ENCODE measurements at regions not wholly inside any gene's neighbourhood (a gene's known extent, or its start where the extent isn't known, plus 50 kb on each side); places are given as distances from the start of the nearest gene placed in this dataset.
"Not testable (repeated sequence)": the region's sequence is repeated elsewhere in the genome, so short reads cannot be mapped to it uniquely, and the experiment has no call there.

DNA sequence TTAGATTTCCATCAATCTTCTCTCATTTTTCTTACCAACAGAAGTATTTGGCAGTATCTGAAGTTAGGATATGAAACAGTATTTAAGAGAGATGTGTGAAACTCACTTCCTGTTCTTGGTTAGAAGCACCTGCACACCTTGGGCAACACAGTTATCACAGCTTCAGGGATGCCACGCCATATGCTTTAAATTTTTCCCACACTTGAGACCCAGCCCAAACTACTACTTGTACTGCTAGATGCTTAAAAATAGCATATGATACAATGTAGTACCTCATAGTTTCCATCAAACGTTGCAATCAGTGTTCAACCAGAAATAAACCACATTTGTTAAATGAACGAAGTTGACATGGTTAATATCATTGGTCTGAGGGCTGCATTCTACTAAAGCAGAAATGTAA lies 725.1 kb upstream of the FRG1 start:
- no peak for DNase-seq

DNA sequence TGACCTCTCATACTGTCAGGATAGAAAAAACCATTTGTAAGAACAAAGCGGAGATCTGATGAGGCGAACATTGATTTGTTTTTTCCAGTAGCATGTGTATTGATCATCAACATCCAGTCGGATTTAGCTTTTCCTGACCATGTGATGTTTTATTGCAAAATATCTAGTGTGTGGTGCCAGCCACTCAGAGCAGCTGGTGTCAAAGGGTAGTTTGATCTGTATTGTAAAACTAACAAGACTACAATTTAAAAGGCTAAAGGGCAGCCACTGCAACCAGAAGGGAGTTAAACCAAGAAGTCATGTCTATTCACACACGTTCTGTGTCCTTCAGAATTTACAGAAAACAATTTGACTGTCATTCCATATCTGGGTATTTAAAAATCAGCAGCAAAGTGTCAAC lies 719.0 kb upstream of the FRG1 start:
- DNase-seq: no peak

DNA sequence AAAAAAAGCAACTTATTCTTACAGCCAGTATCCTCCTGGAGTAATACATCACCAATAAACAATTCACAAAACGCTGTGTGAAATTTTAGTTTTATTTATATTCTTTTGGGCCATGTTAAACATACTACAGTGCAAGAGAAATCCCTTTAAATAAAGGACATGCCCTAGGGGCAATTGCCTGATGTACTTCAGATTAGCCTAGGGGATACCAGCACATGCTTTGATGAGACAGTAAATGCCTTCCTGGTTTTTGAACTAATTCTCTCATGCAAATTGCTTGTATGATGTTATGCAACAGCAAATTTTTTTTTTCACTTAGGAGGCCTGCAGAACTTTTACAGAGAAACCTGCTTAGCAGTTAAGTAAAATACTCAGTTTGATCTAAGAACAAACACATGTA lies 711.9 kb upstream of the FRG1 start:
- no peak for DNase-seq

DNA sequence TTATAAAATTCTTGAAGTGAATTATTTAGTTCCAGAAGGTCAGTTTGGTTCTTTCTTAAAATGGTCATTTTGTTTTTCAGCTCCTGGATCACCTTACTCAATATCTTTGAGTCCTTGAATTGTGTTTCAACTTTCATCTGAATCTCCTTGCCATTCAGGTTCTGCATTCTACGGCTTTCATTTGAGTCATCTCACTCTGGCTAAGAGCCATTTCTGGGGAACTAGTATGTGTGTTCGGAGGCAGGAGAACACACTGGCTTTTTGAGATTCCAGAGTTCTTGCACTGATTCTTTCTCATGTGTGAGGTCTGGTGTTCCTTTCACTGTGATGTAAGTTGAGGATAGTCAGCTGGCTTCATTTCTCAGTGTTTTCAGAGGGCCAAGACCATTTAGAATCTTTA lies 708.4 kb upstream of the FRG1 start:
- DNase-seq: no peak

DNA sequence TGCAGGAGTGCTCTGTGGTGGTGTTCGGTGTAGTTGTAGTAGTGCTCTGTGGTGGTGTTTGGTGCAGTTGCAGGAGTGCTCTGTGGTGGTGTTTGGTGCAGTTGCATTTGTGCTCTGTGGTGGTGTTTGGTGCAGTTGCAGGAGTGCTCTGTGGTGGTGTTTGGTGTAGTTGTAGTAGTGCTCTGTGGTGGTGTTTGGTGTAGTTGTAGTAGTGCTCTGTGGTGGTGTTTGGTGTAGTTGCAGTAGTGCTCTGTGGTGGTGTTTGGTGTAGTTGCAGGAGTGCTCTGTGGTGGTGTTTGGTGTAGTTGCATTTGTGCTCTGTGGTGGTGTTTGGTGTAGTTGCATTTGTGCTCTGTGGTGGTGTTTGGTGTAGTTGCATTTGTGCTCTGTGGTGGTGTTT lies 706.9 kb upstream of the FRG1 start:
- not testable (repeated sequence) for DNase-seq

DNA sequence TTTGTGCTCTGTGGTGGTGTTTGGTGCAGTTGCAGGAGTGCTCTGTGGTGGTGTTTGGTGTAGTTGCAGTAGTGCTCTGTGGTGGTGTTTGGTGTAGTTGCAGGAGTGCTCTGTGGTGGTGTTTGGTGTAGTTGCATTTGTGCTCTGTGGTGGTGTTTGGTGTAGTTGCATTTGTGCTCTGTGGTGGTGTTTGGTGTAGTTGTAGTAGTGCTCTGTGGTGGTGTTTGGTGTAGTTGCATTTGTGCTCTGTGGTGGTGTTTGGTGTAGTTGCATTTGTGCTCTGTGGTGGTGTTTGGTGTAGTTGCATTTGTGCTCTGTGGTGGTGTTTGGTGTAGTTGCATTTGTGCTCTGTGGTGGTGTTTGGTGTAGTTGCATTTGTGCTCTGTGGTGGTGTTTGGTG lies 705.7 kb upstream of the FRG1 start:
- DNase-seq: not testable (repeated sequence)

DNA sequence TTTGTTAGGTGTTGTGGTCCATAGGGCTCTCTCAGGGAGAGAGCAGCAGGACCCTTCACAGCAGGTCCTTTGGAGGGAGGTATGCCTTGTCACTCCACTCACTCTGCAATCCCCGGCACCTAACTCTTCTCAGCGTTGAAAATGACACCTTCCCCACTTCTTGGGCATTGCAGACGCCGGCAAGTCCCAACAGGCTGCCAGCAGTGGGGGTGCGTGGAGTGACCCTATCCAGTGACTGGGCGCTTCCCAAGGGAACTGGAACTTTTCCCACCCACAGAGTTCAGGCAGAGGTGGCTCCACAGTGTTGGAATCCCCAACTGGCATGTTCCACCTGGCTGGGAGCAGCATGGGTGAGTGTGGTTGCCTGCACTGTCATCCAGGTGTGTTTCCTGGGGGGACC lies 705.1 kb upstream of the FRG1 start:
- no peak for DNase-seq

DNA sequence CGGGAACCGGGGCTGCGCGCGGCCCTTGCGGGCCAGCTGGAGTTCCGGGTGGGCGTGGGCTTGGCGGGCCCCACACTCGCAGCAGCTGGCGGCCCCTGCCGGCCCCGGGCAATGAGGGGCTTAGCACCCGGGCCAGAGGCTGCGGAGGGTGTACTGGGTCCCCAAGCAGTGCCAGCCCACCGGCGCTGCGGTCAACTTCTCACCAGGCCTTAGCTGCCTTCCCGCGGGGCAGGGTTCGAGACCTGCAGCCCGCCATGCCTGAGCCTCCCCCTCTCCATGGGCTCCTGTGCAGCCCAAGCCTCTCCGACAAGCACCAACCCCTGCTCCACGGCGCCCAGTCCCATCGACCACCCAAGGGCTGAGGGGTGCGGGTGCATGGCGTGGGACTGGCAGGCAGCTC lies 704.4 kb upstream of the FRG1 start:
- not testable (repeated sequence) for DNase-seq

DNA sequence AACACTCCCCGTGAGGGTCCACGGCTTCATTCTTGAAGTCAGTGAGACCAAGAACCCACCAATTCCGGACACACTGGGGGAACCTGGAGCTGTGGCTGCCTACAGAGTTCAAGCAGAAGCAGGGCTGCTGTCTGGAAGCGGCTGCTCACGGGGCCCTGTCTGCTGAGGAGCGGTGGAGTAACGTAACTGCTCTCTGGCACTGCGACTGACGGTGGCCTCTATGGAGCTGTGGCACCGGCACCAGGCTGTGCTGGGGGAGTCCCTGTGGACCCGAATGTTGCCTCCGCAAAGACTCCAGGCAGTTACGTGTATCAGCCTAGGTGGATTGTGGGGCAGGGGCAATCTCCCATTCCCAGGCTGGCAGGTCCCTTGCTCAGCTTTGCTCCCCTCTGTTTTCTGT lies 703.3 kb upstream of the FRG1 start:
- no peak for DNase-seq

DNA sequence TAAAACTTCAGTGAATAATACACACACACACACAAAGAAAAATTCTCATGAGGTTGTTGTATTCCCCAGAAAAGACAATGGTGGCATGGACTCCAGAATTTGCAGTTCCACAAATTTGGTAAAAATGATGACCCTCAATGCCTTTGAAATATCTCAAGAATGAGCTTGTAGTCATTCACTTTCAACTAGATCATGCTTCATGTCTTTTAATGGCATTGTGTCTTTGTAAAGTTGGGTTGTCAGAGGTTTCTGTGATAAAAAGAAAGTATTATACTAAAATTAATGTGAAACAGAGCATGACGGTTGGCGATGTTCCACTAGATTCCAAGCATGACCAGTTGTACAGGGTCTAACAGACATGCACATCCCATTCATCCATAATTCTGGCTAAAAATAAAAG lies 685.0 kb upstream of the FRG1 start:
- no peak for DNase-seq

DNA sequence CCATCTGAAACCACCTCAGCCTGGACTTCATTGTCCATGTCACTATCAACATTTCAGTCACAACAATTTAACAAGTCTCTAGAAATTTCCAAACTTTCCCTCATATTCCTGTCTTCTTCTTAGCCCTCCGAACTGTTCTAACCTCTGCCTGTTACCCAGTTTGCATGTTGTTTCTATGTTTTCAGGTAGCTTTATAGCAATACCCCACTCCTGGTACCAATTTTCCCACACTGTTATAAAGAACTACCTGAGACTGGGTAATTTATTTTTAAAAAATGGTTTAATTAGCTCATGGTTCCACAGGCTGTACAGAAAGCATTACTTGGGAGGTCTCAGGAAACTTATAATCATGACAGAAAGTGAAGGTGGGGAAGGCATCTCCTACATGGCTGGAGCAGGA lies 679.2 kb upstream of the FRG1 start:
- DNase-seq: no peak

DNA sequence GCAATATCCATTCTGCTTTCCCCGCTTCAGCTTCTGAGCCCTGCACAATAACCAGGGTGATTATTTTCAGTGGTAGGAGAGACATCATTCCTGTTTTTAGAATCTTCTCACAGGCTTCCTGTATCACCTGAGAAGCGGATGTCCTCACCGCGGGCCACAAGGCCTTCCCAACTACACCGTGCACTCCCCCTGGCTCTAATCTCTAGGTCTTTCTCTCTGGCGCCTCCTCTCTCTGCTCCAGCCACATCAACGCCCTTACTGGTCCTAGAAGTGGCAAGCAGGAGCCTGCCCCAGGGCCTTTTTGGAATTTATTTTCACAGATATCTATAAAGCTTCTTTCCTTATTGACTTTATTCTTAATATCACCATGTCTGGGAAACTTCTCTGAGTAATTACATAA lies 675.2 kb upstream of the FRG1 start:
- no peak for DNase-seq

DNA sequence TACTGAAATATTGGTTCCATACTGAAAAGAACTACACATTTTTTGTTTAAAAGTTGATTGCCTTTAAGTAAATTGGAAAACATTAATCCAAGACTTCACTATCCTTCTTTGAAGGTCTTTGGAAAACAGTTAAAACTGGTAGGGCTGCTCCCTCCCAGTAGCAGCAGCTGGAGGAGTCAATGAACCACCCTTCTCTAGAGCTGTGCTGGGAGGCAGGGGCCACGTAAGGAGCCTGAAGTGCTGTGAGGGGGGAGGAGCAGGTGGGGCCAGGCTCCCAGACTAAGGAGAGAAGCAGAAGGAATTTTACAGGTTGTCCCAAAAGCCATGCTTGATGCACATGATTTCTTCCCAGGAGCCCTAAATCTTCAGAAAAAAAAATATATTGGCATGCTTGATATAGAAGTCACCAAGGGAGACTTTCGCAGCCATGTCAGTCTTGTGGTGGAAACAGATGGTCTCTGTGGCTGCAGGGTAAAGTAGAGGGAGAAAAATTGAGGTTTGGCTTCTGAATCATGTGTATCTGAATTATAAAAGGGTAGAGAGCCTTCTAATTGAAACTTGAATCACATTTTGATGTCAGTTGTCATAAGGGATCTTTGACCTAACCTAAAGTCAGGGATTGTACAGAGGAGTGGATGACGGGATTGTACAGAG lies 673.2 kb upstream of the FRG1 start:
- no peak for DNase-seq

DNA sequence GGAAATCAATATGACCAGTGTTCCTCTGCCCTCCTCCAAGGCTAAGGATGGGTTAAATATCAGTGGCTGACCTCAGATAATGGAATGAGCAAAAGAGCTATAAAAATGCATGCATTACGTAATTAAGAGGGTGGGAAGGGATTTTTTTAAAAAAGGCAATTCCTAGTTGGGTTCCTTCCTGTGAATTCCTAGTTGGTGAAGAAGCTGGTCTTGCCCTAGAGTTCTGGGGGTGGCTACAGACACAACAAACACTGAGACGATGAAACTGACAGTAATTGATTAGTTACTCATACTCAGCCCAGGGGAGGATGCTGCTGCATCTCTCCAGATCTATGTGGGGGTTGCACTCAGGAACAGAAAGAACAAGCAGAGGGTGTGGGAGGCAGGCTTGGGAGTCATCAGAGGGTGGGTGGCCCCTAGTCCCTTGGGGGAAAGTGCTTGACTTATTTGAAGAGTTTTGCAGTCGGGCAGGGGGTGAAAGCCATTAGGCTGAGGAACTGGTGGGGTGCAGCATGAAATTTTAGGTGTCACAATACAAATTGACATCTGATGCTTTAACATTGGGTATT lies 662.0 kb upstream of the FRG1 start:
- no peak for DNase-seq

DNA sequence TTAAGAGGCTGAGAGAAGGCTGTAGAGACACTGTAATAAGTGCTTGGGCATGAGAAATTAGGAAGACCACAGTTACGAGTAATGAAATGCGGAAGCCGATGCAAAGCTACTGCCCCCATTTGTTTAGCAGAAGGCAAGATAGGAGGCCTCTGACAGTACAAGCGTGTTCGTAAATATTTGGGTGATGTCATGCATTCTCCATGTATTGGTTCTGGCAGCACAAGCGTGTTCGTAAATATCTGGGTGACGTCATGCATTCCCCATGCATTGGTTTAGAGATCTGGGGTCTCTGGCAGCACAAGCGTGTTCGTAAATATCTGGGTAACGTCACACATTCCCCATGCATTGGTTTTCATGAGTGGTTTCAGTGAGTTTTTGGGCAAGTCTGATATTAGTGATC lies 661.5 kb upstream of the FRG1 start:
- no peak for DNase-seq

DNA sequence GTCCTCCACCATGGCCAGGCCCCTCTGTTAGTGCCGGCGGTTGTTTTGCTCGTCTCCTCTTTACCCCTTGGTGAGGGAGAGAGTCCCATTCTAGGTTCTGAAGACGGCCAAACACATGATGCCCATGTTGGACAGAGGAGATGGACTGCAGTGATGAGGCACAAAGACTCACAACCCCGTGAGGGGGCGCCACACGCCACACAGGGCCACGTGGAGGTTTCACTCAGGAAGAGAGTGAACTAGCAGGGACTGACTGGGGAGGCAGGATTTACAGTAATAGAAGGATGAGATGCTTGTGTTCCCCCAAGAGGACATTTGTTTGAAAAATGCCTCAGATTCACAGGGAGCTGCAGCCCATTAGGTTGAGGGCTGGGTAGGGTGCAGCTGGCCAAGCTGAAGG lies 655.3 kb upstream of the FRG1 start:
- no peak for DNase-seq

DNA sequence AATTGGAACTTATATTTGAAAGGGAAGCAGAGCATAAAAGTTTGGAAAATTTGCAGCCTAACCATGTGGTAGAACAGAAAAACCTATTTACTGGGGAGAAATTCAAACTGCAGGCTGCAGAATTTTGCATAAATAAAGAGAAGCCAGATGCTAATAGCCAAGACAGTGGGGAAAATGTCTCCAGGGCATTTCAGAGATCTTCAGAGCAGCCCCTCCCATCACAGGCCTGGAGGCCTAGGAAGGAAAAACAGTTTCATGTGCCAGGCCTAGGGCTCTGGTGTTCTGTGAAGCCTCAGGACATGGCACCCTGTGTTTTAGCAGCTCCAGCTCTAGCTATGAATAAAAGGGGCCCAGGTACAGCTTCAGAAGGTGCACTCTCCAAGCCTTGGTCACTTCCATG lies 648.7 kb upstream of the FRG1 start:
- DNase-seq: no peak

DNA sequence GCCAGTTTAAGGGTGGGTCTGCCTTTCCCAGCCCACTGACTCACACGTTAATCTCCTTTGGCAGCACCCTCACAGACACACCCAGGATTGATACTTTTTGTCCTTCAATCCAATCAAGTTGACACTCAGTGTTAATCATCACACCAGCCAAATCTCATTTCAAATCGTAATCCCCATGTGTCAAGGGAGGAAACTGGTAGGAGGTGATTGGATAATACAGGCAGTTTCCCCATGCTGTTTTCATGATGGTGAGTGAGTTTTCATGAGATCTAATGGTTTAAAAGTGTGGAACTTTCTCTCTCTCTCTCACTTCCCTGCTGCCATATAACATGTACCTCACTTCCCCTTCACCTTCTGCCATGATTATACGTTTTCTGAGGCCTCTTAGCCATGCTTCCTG lies 647.2 kb upstream of the FRG1 start:
- DNase-seq: no peak

DNA sequence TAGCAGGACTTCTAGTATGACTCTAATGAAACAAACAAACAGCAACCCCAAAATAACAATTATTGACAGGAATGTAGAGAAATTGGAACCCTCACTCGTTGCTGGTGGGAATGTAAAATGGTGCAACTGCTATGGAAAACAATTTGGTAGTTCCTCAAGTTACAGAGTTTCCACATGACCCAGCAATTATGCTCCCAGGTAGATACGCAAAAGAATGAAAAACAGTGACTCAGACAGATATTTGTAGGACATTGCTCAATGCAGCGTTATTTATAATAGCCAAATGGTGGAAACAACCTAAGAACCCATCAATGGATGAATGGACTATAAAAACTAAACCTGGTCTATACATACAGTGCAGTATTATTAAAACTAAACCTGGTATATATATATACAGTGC lies 646.1 kb upstream of the FRG1 start:
- DNase-seq: no peak

DNA sequence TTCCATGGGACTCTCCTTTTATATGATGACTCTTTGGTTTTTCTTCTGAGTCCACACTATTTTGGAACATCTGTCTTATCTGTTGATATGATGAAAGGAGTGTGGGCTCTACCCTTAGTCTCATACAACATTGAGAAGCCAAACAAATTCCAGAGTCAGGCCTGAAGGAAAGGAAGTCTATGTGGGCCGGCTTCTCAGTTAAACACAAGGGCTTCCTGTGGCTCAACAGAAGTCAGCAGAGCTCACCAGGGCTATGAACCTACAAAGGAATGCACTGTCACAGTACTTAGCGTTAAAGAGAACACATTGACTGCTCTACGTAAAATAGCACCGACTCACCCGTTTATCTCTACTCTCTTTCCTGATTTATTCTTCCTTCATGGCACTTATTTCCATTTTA lies 641.0 kb upstream of the FRG1 start:
- no peak for DNase-seq

DNA sequence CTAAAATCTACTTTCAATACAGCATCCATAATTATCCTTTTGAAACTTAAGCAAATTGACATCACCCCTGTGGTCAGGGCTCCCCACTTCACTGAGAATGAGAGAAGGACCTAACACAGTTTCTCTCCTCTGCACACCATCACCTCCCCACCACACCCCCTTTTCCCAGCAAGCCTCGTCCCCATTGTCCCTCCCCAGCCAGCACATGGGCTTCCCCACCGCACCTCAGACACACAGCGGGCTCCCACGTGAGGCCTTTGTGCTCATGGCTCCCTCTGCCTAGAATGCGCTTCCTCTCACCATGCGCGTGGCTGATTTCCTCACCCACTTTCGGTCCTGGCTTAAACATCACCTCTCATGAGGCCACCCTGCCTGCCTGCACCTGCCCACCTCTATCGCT lies 639.0 kb upstream of the FRG1 start:
- no peak for DNase-seq

DNA sequence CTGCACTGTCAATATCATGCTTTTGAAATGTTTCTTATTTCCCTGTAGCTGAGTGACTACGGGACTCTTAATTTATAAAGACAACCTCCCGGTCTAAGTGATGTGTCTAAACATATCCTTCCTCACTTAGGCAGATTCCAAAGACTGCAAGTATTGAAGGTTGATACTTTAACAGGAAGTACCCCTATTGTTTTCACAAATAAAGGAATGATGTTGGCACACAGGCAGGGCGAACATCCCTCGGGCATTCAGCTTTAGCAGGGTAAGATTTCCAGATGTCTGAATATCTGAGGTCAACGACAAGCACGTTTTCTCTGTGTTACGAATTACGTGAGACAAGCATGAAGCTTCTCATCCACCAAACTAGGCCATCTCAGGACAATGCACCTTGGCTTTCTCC lies 638.0 kb upstream of the FRG1 start:
- no peak for DNase-seq

DNA sequence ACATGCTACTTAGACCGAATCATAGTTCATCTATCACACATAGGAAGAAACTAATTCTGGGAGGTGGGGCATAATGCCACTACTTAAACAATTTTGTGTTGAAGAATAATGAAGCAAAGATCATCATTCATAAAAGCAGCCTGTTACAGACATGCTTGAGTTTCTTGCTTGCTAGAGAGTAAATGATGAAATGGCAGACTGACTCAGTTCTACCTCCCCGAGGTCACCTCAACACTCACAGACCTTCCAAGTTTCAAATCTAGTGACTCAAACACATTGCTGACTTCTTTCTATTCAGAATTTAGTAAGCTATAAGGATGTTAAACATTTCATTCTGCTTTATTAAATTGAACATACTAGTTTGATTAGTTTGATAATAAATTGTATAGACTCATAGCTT lies 636.5 kb upstream of the FRG1 start:
- no peak for DNase-seq

DNA sequence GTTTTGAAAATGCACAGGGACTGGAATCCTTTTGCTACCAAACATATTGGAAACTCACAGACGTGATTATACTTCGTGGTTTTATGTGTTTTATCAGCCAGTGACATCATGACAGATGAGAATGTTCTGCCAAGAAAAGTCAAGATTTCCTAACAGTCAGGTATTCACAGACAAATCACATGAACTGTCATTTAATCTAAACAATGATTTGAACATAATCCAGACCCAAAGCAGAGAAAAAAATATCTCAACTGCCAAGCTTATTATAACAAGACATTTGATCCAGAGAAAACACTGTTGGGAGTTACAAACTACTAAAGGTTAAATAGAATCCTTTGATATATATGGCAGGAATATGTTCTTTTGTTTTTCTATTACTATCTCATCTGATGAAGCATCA lies 635.9 kb upstream of the FRG1 start:
- DNase-seq: no peak

DNA sequence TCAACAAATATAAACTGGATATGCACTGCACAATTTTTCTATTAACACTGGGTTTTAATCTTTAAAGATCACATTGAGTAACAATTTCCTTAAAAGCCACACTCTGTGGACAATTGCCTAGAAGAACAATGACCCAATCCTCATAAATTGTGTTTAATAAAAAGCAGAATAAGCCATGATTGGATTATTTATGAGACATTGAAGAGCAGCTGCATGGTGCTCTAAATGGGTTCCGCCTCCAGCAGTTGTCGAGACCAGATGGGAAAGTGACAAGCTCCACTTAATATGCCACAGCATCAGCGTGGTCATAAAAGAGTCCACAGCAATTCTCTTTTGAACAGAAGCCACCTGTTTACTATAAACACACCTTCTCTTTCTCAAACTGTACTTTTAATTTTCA lies 635.2 kb upstream of the FRG1 start:
- DNase-seq: no peak

DNA sequence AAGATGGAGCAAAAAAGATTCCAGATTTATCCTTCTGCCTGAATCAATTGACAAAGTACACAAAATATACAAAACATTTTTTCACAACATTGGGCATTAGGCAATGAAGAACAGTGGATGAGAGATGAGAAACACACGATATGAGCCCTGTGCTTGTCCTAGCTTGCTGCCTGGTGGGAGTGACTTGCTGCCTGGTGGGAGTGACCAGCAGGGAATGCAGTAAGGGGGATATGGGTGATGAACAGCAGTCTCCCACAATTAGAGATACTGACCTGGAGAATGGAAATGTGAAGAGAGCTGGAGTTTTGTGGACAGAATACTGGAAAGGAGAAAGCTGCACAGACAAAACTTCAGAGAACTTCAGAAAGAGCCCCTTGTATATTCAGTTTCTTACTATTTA lies 629.4 kb upstream of the FRG1 start:
- DNase-seq: no peak
